Panc1 (cell line): ENCODE measurements at regions not wholly inside any gene's neighbourhood (a gene's known extent, or its start where the extent isn't known, plus 50 kb on each side); places are given as distances from the start of the nearest gene placed in this dataset.

ENCODE experiments used
- ATAC-seq: fragments of 200-7000 bp; cut with Tn5 transposase; 2 replicates; pipeline ENCODE4 v1.9.1; 2020; ENCODE audit warnings: mild to moderate bottlenecking, moderate library complexity
- BruUV-seq: library from RNA; stranded (reverse); fragments of 400-500 nt; replicated peaks from 2 replicates; lab custom pipeline; 2021; lab: Mats Ljungman, UMichigan
- CTCF ChIA-PET: fragments of 300-600 bp; sonication (Branson Sonifier 250); formaldehyde crosslinking; loops from one replicate; lab custom pipeline; 2022; ENCODE audit warnings: antibody characterized with exemption; lab: Charles Lee
- POLR2A ChIA-PET: fragments of 300-600 bp; sonication (Branson Sonifier 250); formaldehyde crosslinking; loops from one replicate; lab custom pipeline; 2022; ENCODE audit warnings: antibody characterized with exemption; lab: Charles Lee
- DNase-seq: peaks from one replicate; pipeline ENCODE4 v3.0.0-alpha.2; 2010; ENCODE audit warnings: low read depth, low spot score
- H3K27ac ChIP-seq: 2 replicates; pipeline ENCODE4 v1.5.1; 2011; ENCODE audit warnings: mild to moderate bottlenecking, low read length, inconsistent platforms
- H3K27me3 ChIP-seq: fragments of 200-500 bp; sonication (Bioruptor generic); 2 replicates; pipeline ENCODE4 v1.6.0; 2014; ENCODE audit warnings: low read length, inconsistent platforms; ENCODE audit not compliant: control insufficient read depth, insufficient read depth
- H3K36me3 ChIP-seq: fragments of 200-500 bp; sonication (Bioruptor generic); 2 replicates; pipeline ENCODE4 v1.5.1; 2014; ENCODE audit warnings: inconsistent platforms, mild to moderate bottlenecking, low read length, moderate library complexity; ENCODE audit not compliant: control insufficient read depth, insufficient read depth
- H3K4me1 ChIP-seq: 2 replicates; pipeline ENCODE4 v1.5.1; 2011; ENCODE audit warnings: inconsistent platforms, mild to moderate bottlenecking, low read length, moderate library complexity; ENCODE audit not compliant: control insufficient read depth, insufficient read depth
- H3K4me3 ChIP-seq, 2 experiments: 2 replicates each; pipeline ENCODE4 v1.5.1; 2011 to 2012; ENCODE audit warnings: low read depth in 2 of 2, low read length in 2 of 2, mild to moderate bottlenecking in 2 of 2, inconsistent platforms in 1 of 2, moderate library complexity in 1 of 2
- H3K9me3 ChIP-seq: fragments of 200-500 bp; sonication (Bioruptor generic); 2 replicates; pipeline ENCODE4 v1.5.1; 2014; ENCODE audit warnings: low read depth, mild to moderate bottlenecking, inconsistent platforms, low read length, moderate library complexity; ENCODE audit not compliant: control insufficient read depth, insufficient read depth
- POLR2AphosphoS5 ChIP-seq: IDR thresholded peaks from 2 replicates; pipeline ENCODE4 v1.6.1; 2012; ENCODE audit warnings: mild to moderate bottlenecking, low read depth, low read length, moderate library complexity
- SIN3A ChIP-seq: IDR thresholded peaks from 2 replicates; pipeline ENCODE4 v1.6.1; 2012; ENCODE audit warnings: low read depth, mild to moderate bottlenecking, low read length, moderate library complexity, borderline replicate concordance; ENCODE audit not compliant: insufficient read depth
- TCF7L2 ChIP-seq: IDR thresholded peaks from 2 replicates; pipeline ENCODE4 v1.6.1; 2011; ENCODE audit warnings: mild to moderate bottlenecking, low read depth, low read length, inconsistent platforms
- in situ Hi-C: cut with HindIII; loops from 2 replicates; pipeline ENCODE4 v1.10.0; 2016; ENCODE audit warnings: low sequenced_read_pairs, low pct_unique_long_range_greater_than_20kb
- intact Hi-C: fragments of 100-400 bp; cut with micrococcal nuclease; formaldehyde crosslinking; loops from one replicate; pipeline ENCODE4 v1.10.0; 2022; ENCODE audit not compliant: unreplicated experiment
- TF ChIP-seq, protein P1 (sequence below): fragments of 450-650 bp; IDR thresholded peaks from 2 replicates; pipeline ENCODE4 v1.5.1; 2017; ENCODE audit warnings: mild to moderate bottlenecking
- TF ChIP-seq, protein P2 (sequence below), 2 experiments: IDR thresholded peaks; 2 replicates each; pipeline ENCODE4 v1.6.1; 2011 to 2012; ENCODE audit warnings: low read depth in 2 of 2, control low read depth in 1 of 2, low read length in 1 of 2, mild to moderate bottlenecking in 1 of 2, moderate library complexity in 1 of 2; ENCODE audit not compliant: insufficient read depth in 1 of 2

DNA sequence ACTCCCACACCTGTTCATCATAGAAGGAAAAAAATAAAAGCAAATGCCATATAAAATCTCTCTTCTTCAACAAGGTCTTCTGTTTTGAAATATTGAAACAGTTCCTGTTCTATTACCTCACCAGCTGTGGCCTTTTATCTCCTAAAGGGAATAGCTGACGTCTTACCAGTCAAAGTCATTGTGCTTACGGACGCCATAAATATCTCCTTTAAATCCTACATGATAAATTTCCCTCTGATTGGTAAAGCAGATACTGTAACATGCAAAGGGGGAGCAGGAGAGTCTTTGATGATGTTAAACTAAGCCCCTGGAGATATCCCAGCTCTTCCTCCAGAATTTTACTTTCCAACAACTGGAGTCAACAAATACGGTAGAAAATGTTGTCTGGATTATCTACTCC is 168.4 kb downstream of the ZC3H11B start:
- ChIA-PET POLR2A (no interaction called here), CTCF (no interaction called here)
- Histone ChIP-seq H3K27ac (no peak overlapping the region), H3K4me1 (no peaks in the 10 kb centered on the region), H3K36me3 (no peaks in the 10 kb centered on the region), H3K27me3 (no peaks in the 10 kb centered on the region), H3K9me3 (no peaks in the 10 kb centered on the region), H3K4me3 (no peak overlapping the region)
- in situ Hi-C loops (no loop called here), intact Hi-C loops (no loop called here)
- no peak for TF ChIP-seq POLR2AphosphoS5
- TF ChIP-seq, protein P1, sequence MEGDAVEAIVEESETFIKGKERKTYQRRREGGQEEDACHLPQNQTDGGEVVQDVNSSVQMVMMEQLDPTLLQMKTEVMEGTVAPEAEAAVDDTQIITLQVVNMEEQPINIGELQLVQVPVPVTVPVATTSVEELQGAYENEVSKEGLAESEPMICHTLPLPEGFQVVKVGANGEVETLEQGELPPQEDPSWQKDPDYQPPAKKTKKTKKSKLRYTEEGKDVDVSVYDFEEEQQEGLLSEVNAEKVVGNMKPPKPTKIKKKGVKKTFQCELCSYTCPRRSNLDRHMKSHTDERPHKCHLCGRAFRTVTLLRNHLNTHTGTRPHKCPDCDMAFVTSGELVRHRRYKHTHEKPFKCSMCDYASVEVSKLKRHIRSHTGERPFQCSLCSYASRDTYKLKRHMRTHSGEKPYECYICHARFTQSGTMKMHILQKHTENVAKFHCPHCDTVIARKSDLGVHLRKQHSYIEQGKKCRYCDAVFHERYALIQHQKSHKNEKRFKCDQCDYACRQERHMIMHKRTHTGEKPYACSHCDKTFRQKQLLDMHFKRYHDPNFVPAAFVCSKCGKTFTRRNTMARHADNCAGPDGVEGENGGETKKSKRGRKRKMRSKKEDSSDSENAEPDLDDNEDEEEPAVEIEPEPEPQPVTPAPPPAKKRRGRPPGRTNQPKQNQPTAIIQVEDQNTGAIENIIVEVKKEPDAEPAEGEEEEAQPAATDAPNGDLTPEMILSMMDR, result no peak
- TF ChIP-seq SIN3A, result no peak
- no peak for TF ChIP-seq TCF7L2
- TF ChIP-seq, protein P2, sequence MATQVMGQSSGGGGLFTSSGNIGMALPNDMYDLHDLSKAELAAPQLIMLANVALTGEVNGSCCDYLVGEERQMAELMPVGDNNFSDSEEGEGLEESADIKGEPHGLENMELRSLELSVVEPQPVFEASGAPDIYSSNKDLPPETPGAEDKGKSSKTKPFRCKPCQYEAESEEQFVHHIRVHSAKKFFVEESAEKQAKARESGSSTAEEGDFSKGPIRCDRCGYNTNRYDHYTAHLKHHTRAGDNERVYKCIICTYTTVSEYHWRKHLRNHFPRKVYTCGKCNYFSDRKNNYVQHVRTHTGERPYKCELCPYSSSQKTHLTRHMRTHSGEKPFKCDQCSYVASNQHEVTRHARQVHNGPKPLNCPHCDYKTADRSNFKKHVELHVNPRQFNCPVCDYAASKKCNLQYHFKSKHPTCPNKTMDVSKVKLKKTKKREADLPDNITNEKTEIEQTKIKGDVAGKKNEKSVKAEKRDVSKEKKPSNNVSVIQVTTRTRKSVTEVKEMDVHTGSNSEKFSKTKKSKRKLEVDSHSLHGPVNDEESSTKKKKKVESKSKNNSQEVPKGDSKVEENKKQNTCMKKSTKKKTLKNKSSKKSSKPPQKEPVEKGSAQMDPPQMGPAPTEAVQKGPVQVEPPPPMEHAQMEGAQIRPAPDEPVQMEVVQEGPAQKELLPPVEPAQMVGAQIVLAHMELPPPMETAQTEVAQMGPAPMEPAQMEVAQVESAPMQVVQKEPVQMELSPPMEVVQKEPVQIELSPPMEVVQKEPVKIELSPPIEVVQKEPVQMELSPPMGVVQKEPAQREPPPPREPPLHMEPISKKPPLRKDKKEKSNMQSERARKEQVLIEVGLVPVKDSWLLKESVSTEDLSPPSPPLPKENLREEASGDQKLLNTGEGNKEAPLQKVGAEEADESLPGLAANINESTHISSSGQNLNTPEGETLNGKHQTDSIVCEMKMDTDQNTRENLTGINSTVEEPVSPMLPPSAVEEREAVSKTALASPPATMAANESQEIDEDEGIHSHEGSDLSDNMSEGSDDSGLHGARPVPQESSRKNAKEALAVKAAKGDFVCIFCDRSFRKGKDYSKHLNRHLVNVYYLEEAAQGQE (IDR thresholded peaks at IDR 0.05; ENCODE audit: insufficient read depth in 1 of 2, low read depth in 2 of 2, low read length in 1 of 2), result no peak
- ATAC-seq (no peak), DNase-seq (no peak)
- no TSS peak for BruUV-seq

DNA sequence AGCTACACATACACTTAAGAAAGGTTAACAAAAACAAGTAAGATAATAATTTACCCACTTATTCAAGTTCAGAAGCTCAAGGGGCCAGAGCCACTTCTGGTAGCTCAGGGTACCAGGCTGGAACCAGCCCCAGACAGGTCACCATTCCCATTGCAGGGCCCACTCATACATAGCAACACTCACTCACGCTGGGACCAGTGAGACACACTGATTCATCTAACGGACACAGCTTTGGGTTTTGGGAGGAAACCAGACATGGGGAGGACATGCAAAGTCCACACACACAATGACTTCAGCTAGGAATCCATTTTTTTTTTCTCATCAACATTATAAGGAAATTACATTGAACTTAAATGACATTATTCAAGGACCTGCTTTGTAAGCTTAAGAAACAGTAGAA is 169.1 kb downstream of the ZC3H11B start:
- Histone ChIP-seq H3K9me3 (no peaks in the 10 kb centered on the region), H3K36me3 (no peaks in the 10 kb centered on the region), H3K27me3 (no peaks in the 10 kb centered on the region), H3K4me1 (no peaks in the 10 kb centered on the region), H3K4me3 (no peak overlapping the region), H3K27ac (no peak overlapping the region)
- ATAC-seq, result no peak
- ChIA-PET CTCF (no interaction called here), POLR2A (no interaction called here)
- TF ChIP-seq POLR2AphosphoS5, result no peak
- no peak for TF ChIP-seq SIN3A
- TF ChIP-seq, protein P1, result no peak
- TF ChIP-seq TCF7L2, result no peak
- TF ChIP-seq, protein P2 (IDR thresholded peaks at IDR 0.05; ENCODE audit: insufficient read depth in 1 of 2, low read depth in 2 of 2, low read length in 1 of 2), result no peak
- in situ Hi-C loops, result no loop called here
- intact Hi-C loops, result no loop called here
- no TSS peak for BruUV-seq
- no peak for DNase-seq
